Bronchial epithelial cell (primary cell): ENCODE measurements at regions not wholly inside any gene's neighbourhood (a gene's known extent, or its start where the extent isn't known, plus 50 kb on each side); places are given as distances from the start of the nearest gene placed in this dataset.

Source experiments
- DNase-seq: peaks from one replicate; pipeline ENCODE4 v3.0.0-alpha.2; 2010; ENCODE audit warnings: low read depth
- FAIRE-seq: peaks from 2 replicates; lab custom pipeline; 2011; peaks lifted over from hg19 to GRCh38; lab: Jason Lieb, UNC
- H3K27me3 ChIP-seq: 2 replicates; pipeline ENCODE4 v1.5.1; 2011; ENCODE audit warnings: low read length; ENCODE audit not compliant: control insufficient read depth, insufficient read depth
- H3K36me3 ChIP-seq: 2 replicates; pipeline ENCODE4 v1.5.1; 2011; ENCODE audit warnings: low read length; ENCODE audit not compliant: control insufficient read depth, insufficient read depth
- H3K4me3 ChIP-seq: 2 replicates; pipeline ENCODE4 v1.5.1; 2011; ENCODE audit warnings: mild to moderate bottlenecking, low read depth, low read length, control low read depth
- TF ChIP-seq, protein P1 (sequence below): IDR thresholded peaks from 2 replicates; pipeline ENCODE4 v1.5.1; 2011; ENCODE audit warnings: mild to moderate bottlenecking, moderate library complexity, low read length, control low read depth, inconsistent platforms; ENCODE audit not compliant: insufficient read depth, severe bottlenecking

DNA sequence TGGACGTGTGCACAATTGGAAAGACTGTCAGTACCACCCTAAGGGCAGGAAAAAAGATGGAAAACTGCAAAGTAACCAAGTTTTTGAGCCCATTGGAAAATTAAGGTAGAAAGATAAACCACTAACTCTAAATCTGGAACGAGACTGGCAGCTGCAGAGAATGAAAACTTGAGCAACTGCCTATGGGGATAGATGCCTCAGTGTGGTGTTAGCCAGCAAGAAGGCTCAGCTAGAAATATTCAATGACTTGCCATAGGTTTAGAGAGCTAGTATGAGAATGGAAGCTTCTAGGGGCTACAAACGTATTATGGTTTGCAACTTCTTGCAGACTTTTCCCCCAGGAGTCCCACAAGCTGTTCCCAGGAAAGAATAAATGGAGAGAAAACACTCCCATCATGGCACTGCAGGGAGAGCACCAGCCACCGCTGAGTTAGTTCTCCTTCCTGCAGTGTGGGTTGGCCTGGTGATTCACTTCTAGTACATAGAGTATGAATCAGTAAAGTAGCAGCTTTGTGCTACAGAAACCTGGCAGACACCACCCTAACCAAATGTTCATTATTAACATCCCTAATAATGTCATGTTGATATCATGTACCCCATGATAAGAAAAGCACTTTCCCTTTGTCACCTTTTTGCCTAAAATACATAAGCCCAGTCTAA, 372.4 kb upstream of the VWC2 start:
- no peak for FAIRE-seq
- DNase-seq, result peak; percentile 22
- Histone ChIP-seq H3K4me3 (no peak overlapping the region), H3K36me3 (no peaks in the 10 kb centered on the region), H3K27me3 (no peaks in the 10 kb centered on the region)
- TF ChIP-seq, protein P1, sequence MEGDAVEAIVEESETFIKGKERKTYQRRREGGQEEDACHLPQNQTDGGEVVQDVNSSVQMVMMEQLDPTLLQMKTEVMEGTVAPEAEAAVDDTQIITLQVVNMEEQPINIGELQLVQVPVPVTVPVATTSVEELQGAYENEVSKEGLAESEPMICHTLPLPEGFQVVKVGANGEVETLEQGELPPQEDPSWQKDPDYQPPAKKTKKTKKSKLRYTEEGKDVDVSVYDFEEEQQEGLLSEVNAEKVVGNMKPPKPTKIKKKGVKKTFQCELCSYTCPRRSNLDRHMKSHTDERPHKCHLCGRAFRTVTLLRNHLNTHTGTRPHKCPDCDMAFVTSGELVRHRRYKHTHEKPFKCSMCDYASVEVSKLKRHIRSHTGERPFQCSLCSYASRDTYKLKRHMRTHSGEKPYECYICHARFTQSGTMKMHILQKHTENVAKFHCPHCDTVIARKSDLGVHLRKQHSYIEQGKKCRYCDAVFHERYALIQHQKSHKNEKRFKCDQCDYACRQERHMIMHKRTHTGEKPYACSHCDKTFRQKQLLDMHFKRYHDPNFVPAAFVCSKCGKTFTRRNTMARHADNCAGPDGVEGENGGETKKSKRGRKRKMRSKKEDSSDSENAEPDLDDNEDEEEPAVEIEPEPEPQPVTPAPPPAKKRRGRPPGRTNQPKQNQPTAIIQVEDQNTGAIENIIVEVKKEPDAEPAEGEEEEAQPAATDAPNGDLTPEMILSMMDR, result no peak

DNA sequence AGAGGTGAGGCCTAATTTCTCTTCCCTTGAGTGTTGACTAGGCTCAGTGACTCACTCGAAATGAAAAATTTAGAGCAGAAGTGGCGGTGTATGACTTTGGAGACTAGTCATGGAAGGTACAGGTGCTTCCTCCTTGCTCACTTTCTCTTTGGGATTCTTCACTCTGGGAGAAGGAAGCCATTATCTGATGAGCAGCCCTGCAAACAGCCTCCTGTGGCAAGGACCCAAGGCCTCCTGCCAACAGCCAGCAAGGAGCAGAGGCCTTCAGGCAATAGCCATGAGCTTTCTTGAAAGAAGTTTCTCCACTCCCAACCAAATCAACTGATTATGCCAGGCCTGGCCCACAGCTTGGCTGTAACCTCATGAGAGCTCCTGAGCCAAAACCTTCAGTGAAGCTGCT, 369.6 kb upstream of the VWC2 start:
- no peaks in the 10 kb centered on the region for H3K36me3 ChIP-seq
- TF ChIP-seq, protein P1, result no peak
- DNase-seq (no peak), FAIRE-seq (no peak)
- H3K4me3 ChIP-seq, result no peak overlapping the region
- H3K27me3 ChIP-seq, result no peaks in the 10 kb centered on the region

DNA sequence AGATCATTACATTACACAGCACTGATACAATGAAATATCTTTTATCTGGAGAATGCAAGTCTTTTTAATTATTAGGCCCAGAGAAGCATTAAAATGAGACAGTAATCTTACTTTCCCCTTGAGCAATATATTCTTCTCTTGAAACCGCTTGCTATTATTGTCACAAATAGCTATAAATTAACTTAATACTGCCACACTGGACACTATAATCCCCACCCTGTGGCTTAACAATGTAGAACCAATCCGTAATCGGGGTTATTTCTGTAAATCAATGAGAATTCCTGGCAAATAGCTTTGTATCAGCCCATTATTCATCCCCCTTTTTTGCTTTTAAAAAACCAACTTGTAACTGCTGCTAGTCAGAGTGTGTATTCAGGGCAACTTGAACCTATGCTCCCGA, 366.2 kb upstream of the VWC2 start:
- no peak for FAIRE-seq

DNA sequence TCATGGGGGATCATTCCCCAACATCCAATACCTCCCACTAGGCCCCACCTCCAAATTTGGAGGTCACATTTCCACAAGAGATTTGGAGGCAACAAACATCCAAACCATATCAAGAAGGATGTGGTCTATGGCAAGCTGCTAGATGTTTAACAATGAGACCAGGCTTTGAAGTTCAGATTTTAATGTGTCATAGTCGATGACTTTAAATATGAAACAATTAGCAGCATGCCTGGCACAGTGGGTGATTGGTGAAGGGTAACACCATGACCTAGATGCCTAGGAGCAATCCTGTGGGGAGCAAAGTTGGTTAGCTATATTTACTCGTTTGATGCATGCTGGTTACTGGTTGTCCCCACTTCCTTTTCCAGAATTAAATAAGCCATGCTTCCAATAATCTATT, 356.4 kb upstream of the VWC2 start:
- no peak for FAIRE-seq
- TF ChIP-seq, protein P1, result no peak
- Histone ChIP-seq H3K4me3 (no peak overlapping the region), H3K27me3 (peaks cover 1% of the 10 kb centered on the region), H3K36me3 (no peaks in the 10 kb centered on the region)
- no peak for DNase-seq

More for the DNA sequence above, 366.2 kb upstream of the VWC2 start:
- Histone ChIP-seq H3K36me3 (no peaks in the 10 kb centered on the region), H3K4me3 (no peak overlapping the region), H3K27me3 (no peaks in the 10 kb centered on the region)
- TF ChIP-seq, protein P1, result no peak
- DNase-seq, result no peak

DNA sequence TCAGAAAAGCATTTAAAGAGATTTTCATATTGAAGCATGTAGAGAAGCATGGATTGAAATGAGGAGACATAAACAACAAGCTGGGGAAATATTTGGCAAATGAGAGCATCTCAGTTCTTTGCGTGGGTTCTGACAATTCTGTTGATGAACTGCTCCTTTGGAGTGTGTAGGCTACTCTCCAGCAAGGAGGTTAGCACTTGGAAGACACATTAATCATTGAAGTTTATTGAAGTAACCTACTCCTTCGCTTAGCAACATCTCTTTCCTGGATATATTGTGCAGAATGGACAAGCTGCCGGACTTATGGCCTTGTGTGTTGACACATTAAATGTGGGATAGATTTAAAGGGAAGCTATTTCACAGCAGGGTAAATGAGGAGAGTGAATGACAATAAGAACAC, 354.5 kb upstream of the VWC2 start:
- TF ChIP-seq, protein P1, result no peak
- Histone ChIP-seq H3K27me3 (peaks cover 1% of the 10 kb centered on the region), H3K4me3 (no peak overlapping the region), H3K36me3 (no peaks in the 10 kb centered on the region)
- DNase-seq (no peak), FAIRE-seq (no peak)

DNA sequence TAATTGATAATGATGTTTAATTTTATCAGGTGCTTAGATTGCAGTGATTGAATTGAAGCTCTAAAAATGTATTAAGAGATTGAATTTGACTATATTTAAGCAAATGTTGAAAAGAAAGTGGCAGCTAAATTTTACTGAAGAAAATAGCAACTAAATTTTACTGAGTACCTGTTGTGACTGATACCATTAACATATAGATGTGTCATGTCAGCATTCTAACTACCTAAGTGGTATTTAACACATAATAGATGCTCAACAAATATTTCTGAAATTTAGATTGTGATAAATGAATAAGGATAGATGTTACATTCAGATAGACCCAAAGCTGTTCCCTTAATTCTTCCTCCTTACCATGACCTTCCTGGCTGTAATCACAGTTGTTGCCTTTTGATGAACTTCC, 350.9 kb upstream of the VWC2 start:
- Histone ChIP-seq H3K4me3 (no peak overlapping the region), H3K27me3 (peaks cover 1% of the 10 kb centered on the region)

More for the DNA sequence above, 350.9 kb upstream of the VWC2 start:
- no peaks in the 10 kb centered on the region for H3K36me3 ChIP-seq
- no peak for DNase-seq
- TF ChIP-seq, protein P1, result no peak
- FAIRE-seq, result no peak
